ENCODE measurements at regions not wholly inside any gene's neighbourhood (a gene's known extent, or its start where the extent isn't known, plus 50 kb on each side); places are given as distances from the start of the nearest gene placed in this dataset.

- DNase-seq (ENCODE audit: low read depth): no peak
These were observed 87.2 kb upstream of the LIFR start for GRCh38 chr5:38643616-38644015.

- DNase-seq (ENCODE audit: low read depth): no peak
These were observed 89.1 kb upstream of the LIFR start for GRCh38 chr5:38645508-38645907.

GRCh38 chr5:38648703-38649291 lies 92.4 kb upstream of the LIFR start:
- DNase-seq (ENCODE audit: low read depth): no peak

- DNase-seq (ENCODE audit: low read depth): no peak
These were observed 94.1 kb upstream of the LIFR start for GRCh38 chr5:38650540-38650939.

- peak; percentile 83 for DNase-seq (ENCODE audit: low read depth)
These were observed 94.5 kb upstream of the LIFR start for GRCh38 chr5:38650946-38651345.

GRCh38 chr5:38651806-38652205 lies 95.4 kb upstream of the LIFR start:
- peak; percentile 62 for DNase-seq (ENCODE audit: low read depth)

GRCh38 chr5:38653389-38653788 lies 96.9 kb upstream of the LIFR start:
- no peak for DNase-seq (ENCODE audit: low read depth)

- DNase-seq (ENCODE audit: low read depth): no peak
These were observed 99.2 kb upstream of the LIFR start for GRCh38 chr5:38655691-38656090.

DNA sequence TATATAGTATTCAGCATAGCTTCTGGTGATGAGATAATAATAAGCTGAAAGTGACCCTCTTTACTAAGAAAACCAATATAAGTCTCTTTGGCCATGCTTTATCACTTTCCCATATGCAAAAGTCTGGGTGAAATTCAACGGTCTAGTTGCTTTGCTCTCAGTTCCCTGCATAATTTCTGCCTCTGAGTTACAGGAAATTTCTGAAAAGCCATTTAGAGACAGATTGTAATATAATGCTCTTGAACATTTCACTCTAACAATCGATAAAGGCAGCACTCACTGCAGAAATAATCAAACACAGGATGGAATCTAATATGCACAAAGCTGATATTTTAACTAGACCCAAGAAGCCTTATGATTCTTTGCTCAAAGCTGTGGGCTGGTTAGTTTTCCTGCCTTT lies 100.1 kb upstream of the LIFR start:
- no peak for DNase-seq (ENCODE audit: low read depth)

- no peak for DNase-seq (ENCODE audit: low read depth)
These were observed 100.6 kb upstream of the LIFR start for GRCh38 chr5:38657020-38657419.

GRCh38 chr5:38660194-38660668 lies 103.8 kb upstream of the LIFR start:
- DNase-seq (ENCODE audit: low read depth): no peak

- no peak for DNase-seq (ENCODE audit: low read depth)
These were observed 105.6 kb upstream of the LIFR start for GRCh38 chr5:38662090-38662489.

- no peak for DNase-seq (ENCODE audit: low read depth)
These were observed 106.8 kb upstream of the LIFR start for GRCh38 chr5:38663249-38663648.

GRCh38 chr5:38666668-38667498 lies 110.4 kb upstream of the LIFR start:
- peak; percentile 77 for DNase-seq (ENCODE audit: low read depth)

DNA sequence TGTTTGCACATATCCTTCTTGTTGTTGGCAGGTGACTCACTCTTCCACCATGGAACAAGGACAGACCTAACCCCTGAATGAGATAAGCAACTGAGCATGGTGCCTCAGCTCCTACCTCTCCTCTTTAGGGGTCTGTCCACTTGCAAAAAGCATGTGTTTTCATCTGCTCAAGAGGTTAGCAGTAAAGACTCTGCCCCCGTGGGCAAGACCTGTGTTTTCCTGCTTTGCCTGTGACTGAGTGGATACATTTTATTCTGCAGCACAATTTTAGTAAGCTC lies 111.0 kb upstream of the LIFR start:
- DNase-seq (ENCODE audit: low read depth): no peak

GRCh38 chr5:38669361-38669880 lies 113.0 kb upstream of the LIFR start:
- DNase-seq (ENCODE audit: low read depth): no peak

DNA sequence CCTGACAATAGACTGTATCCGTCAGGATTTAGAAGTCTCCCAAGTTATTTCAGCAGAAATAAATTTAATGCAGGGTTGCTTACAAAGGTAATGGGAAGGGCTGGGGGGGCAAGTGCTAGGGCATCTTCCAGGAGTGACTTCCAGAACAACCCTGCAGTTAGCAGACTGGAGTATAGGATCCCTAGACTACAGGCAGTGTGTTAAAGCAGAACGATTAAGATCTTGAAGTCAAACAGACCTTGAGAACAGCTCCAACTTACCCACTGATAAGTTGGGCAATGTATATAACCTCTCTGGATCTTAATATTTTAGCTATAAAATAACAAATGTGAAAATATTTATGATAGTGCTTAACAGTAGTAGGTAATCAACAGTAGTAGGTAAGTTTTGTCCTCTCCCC lies 113.6 kb upstream of the LIFR start:
- DNase-seq (ENCODE audit: low read depth): no peak

DNA sequence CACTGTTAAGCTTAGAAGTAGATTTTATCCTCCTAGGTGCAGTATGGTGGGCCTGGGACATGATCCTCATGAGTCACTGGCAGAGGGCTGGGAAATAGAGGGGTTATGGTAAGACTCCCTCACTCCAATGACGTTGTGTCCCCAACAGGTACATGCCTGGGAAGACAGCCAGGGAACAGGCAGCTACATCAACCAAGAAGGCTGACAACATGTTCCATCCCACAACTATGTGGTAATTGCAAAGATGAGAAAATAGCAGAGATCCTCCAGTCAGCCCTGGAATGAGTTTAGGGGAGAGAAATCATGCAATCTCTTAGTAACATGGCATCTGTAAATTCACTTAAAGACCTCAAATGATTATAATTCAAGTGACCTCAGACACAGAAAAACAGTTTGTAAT lies 114.4 kb upstream of the LIFR start:
- DNase-seq (ENCODE audit: low read depth): peak; percentile 57

DNA sequence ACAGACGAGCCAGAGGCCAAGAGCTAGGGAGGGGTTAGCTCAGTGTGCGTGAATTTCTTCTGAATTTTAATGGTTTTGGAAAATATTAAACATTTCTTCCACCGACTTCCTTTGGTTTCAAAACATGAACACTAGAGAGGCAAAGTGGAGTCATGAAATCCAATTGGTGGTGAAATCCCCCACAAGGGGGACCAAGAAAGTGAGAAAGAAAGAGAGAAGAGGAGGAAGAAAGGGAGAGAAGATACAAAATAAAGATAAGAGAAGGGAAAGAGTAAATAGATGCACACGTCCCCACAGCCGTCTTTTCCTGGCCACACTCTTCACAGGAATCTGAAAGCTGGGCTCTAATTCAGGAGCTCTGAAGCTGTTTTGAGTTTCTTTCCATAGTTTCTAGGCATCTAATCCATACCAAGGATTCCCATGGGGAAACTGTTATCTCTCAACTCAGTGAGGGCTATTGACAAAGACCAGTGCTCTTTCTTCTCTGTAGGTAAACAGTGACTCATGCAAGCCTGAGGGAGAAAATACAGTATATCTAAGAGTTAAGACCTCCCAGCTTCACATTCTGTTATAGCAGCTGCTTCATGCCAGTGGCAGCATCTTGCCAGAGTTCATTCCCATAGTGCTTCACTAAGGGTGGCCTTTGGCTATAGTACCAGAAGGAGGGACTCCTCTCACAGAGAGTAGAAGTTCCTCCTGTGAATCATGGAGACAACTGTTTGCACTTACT lies 115.8 kb upstream of the LIFR start:
- peak; percentile 71 for DNase-seq (ENCODE audit: low read depth)

DNA sequence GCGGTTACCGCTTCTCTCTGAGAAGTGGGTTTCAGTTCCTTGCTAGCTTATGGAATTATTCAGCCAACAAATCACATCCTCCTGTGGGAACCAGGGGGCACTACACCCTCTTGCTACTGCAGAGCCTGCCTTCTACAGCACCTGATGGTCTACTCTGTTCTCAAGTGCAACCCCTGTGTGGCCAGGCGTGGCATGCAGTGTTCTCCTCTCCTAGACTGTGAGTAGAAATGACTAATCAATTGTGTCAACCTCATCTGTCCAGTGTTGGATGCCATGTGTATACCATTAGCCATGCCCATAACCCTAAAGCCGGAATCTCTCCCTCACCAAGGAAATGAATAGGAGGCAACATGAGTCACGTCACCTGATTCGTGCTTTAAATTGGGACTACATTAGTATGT lies 117.2 kb upstream of the LIFR start:
- DNase-seq (ENCODE audit: low read depth): no peak

GRCh38 chr5:38675443-38675842 lies 119.0 kb upstream of the LIFR start:
- DNase-seq (ENCODE audit: low read depth): no peak

DNA sequence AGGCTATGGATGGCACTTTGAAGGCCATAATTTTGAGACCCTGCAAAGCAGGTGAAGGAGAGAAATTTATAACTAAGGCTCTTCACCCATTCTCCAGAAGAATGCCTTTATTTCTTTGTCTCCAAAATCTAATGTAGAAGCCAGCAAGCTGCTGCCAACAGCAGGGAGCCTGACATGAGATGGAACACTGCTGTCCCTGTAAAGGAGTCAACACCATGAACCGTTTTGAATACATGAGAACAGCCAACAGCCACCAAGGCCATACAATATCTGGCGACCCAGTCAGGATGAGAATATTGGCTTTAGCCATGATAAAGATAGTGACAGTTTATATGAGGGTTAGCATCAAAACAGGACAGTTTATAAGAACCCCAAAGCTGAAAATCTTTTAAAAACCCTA lies 121.2 kb upstream of the LIFR start:
- no peak for DNase-seq (ENCODE audit: low read depth)

GRCh38 chr5:38678076-38678475 lies 121.6 kb upstream of the LIFR start:
- DNase-seq (ENCODE audit: low read depth): no peak

Measured in LHCN-M2 (cell line).